Loucy (cell line): ENCODE measurements at regions not wholly inside any gene's neighbourhood (a gene's known extent, or its start where the extent isn't known, plus 50 kb on each side); places are given as distances from the start of the nearest gene placed in this dataset.

Experiments
- H2AFZ ChIP-seq: fragments of 200-600 bp; sonication (generic); 2 replicates; pipeline ENCODE4 v1.6.0; 2016; ENCODE audit warnings: antibody characterized with exemption, mild to moderate bottlenecking, low read length, moderate library complexity
- H3F3A ChIP-seq: fragments of 200-600 bp; 2 replicates; pipeline ENCODE4 v1.6.0; 2016; ENCODE audit warnings: antibody characterized with exemption, low read depth, mild to moderate bottlenecking
- H3K27me3 ChIP-seq: fragments of 200-600 bp; sonication (generic); 2 replicates; pipeline ENCODE4 v1.6.1; 2014; ENCODE audit warnings: low read length, mild to moderate bottlenecking; ENCODE audit not compliant: insufficient read depth, poor library complexity, severe bottlenecking
- H3K36me3 ChIP-seq: fragments of 200-600 bp; sonication (generic); 2 replicates; pipeline ENCODE4 v1.6.1; 2016; ENCODE audit warnings: low read length; ENCODE audit not compliant: insufficient read depth
- H3K4me1 ChIP-seq: fragments of 200-600 bp; sonication (generic); 2 replicates; pipeline ENCODE4 v1.5.1; 2014; ENCODE audit warnings: low read length, mild to moderate bottlenecking; ENCODE audit not compliant: insufficient read depth, poor library complexity, severe bottlenecking
- H3K4me2 ChIP-seq: fragments of 200-600 bp; sonication (generic); 2 replicates; pipeline ENCODE4 v1.6.0; 2014; ENCODE audit warnings: antibody characterized with exemption, low read length, low read depth, mild to moderate bottlenecking; ENCODE audit not compliant: poor library complexity, severe bottlenecking
- H3K4me3 ChIP-seq: fragments of 200-600 bp; sonication (generic); 2 replicates; pipeline ENCODE4 v1.5.1; 2014; ENCODE audit warnings: low read length, mild to moderate bottlenecking, mixed read lengths; ENCODE audit not compliant: poor library complexity, severe bottlenecking
- H3K79me2 ChIP-seq: fragments of 200-600 bp; sonication (generic); 2 replicates; pipeline ENCODE4 v1.6.1; 2014; ENCODE audit warnings: low read length; ENCODE audit not compliant: insufficient read depth
- H3K9ac ChIP-seq: fragments of 200-600 bp; sonication (generic); 2 replicates; pipeline ENCODE4 v1.6.0; 2014; ENCODE audit warnings: mild to moderate bottlenecking, low read depth, low read length, moderate library complexity; ENCODE audit not compliant: poor library complexity, severe bottlenecking
- H3K9me2 ChIP-seq: fragments of 200-600 bp; sonication (generic); replicated peaks from 2 replicates; pipeline ENCODE4 v1.6.1; 2016; ENCODE audit warnings: low read depth, low read length, mixed read lengths
- H3K9me3 ChIP-seq: fragments of 200-600 bp; sonication (generic); 2 replicates; pipeline ENCODE4 v1.6.1; 2014; ENCODE audit warnings: mild to moderate bottlenecking, antibody characterized with exemption, low read length, low read depth; ENCODE audit not compliant: insufficient read depth
- H4K20me1 ChIP-seq: fragments of 200-600 bp; sonication (generic); 2 replicates; pipeline ENCODE4 v1.6.0; 2014; ENCODE audit warnings: antibody characterized with exemption, low read length, mild to moderate bottlenecking; ENCODE audit not compliant: insufficient read depth, poor library complexity, severe bottlenecking
- EZH2phosphoT487 ChIP-seq: fragments of 200-600 bp; IDR thresholded peaks from 2 replicates; pipeline ENCODE4 v1.6.1; 2018; ENCODE audit warnings: antibody characterized with exemption, mild to moderate bottlenecking, moderate library complexity, borderline replicate concordance
- TF ChIP-seq, protein P1 (sequence below): fragments of 200-600 bp; sonication (generic); conservative IDR thresholded peaks from 2 replicates; pipeline ENCODE4 v1.5.1; 2014; ENCODE audit warnings: mild to moderate bottlenecking, antibody characterized with exemption, low read length

DNA sequence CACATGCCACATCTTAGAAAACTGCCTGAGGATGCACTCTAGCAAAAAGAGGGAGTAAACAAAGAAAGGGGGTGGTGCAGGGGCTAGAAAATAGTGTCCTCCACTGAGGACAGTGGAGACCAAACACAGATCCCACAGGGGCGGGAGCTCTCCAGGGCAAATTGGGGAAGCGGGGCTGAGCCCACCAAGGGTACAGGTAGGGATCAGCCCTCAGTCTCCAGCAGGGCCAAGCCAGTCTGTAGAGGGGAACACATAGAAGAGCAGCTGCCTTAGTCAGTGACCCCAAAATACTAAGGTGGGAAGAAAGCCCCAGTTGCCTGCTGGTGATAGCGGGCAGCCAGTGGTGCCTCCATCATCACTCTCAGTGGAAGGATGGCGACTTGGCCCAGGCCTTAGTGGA is 134.0 kb downstream of the ATPSCKMT start:
- no peak overlapping the region for H3K9ac ChIP-seq
- no peak overlapping the region for H2AFZ ChIP-seq
- H3K4me3 ChIP-seq: no peak overlapping the region
- no peaks in the 10 kb centered on the region for H3K36me3 ChIP-seq
- H3K27me3 ChIP-seq: no peaks in the 10 kb centered on the region
- no peaks in the 10 kb centered on the region for H3K4me1 ChIP-seq
- TF ChIP-seq, protein P1, sequence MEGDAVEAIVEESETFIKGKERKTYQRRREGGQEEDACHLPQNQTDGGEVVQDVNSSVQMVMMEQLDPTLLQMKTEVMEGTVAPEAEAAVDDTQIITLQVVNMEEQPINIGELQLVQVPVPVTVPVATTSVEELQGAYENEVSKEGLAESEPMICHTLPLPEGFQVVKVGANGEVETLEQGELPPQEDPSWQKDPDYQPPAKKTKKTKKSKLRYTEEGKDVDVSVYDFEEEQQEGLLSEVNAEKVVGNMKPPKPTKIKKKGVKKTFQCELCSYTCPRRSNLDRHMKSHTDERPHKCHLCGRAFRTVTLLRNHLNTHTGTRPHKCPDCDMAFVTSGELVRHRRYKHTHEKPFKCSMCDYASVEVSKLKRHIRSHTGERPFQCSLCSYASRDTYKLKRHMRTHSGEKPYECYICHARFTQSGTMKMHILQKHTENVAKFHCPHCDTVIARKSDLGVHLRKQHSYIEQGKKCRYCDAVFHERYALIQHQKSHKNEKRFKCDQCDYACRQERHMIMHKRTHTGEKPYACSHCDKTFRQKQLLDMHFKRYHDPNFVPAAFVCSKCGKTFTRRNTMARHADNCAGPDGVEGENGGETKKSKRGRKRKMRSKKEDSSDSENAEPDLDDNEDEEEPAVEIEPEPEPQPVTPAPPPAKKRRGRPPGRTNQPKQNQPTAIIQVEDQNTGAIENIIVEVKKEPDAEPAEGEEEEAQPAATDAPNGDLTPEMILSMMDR: no peak
- TF ChIP-seq EZH2phosphoT487: no peak
- H3K79me2 ChIP-seq: no peaks in the 10 kb centered on the region
- no peak overlapping the region for H3K4me2 ChIP-seq
- no peaks in the 10 kb centered on the region for H3K9me3 ChIP-seq
- no peaks in the 10 kb centered on the region for H3K9me2 ChIP-seq
- no peaks in the 10 kb centered on the region for H3F3A ChIP-seq
- H4K20me1 ChIP-seq: no peaks in the 10 kb centered on the region

DNA sequence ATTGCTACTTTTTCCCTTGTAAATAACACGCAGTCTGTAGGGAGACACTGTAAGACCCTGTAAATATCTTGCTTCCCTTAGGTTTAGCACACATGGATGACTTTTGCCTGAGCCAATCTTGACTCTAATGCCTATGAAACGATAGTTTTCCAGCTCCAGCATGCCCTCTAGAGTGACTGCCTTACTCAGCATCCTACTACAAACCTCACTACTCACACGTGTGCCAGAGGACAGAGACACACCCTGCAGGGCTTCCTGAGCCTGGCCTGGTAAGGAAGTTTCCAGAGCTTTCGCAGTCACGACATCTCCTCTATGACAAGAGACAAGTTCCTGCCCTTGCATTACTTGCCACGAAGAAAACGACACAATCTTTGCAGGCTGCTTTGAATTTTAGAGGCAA is 138.1 kb downstream of the ATPSCKMT start:
- H3K4me3 ChIP-seq: no peak overlapping the region
- H3K9me3 ChIP-seq: no peaks in the 10 kb centered on the region
- H3K4me2 ChIP-seq: no peak overlapping the region
- H3K27me3 ChIP-seq: no peaks in the 10 kb centered on the region
- H3F3A ChIP-seq: no peaks in the 10 kb centered on the region
- no peaks in the 10 kb centered on the region for H3K79me2 ChIP-seq
- TF ChIP-seq, protein P1: peak; percentile 76
- TF ChIP-seq EZH2phosphoT487: no peak
- no peaks in the 10 kb centered on the region for H4K20me1 ChIP-seq
- H2AFZ ChIP-seq: no peak overlapping the region
- no peak overlapping the region for H3K9ac ChIP-seq
- no peaks in the 10 kb centered on the region for H3K4me1 ChIP-seq
- H3K9me2 ChIP-seq: no peaks in the 10 kb centered on the region
- no peaks in the 10 kb centered on the region for H3K36me3 ChIP-seq

DNA sequence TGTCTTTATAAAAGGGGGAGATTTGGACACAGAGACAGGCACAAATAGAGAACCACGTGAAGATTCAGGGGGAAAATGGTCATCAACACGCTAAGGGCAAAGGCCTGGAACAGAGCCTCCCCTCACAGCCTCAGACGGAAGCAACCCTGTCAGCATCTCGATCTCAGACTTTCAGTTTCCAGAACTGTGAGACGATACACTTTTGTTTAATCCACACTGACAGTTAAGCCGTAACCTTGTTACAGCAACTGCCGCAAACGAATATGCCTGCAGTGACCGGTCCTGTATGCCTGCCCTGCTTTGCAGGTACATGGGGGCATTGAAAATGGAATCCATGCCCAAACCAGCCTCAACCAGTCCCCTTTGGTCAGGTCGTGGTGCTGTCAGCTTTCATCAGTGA is 139.5 kb downstream of the ATPSCKMT start:
- H3K9ac ChIP-seq: no peak overlapping the region
- H3K4me2 ChIP-seq: no peak overlapping the region
- no peaks in the 10 kb centered on the region for H3K79me2 ChIP-seq
- H3F3A ChIP-seq: no peaks in the 10 kb centered on the region
- H3K36me3 ChIP-seq: no peaks in the 10 kb centered on the region
- H3K4me3 ChIP-seq: no peak overlapping the region
- TF ChIP-seq EZH2phosphoT487: no peak
- TF ChIP-seq, protein P1: no peak
- H4K20me1 ChIP-seq: no peaks in the 10 kb centered on the region
- no peaks in the 10 kb centered on the region for H3K9me3 ChIP-seq
- H3K27me3 ChIP-seq: no peaks in the 10 kb centered on the region
- no peaks in the 10 kb centered on the region for H3K4me1 ChIP-seq
- H3K9me2 ChIP-seq: no peaks in the 10 kb centered on the region
- no peak overlapping the region for H2AFZ ChIP-seq
